ENCODE measurements at regions not wholly inside any gene's neighbourhood (a gene's known extent, or its start where the extent isn't known, plus 50 kb on each side); places are given as distances from the start of the nearest gene placed in this dataset.

- TF ChIP-seq CTCF (IDR thresholded peaks at IDR 0.05; ENCODE audit: insufficient read depth, low read length, poor library complexity, severe bottlenecking) (no peak), EZH2phosphoT487 (conservative IDR thresholded peaks at IDR 0.05; ENCODE audit: low read length) (no peak)
Measured at GRCh38 chr3:94210256-94210655, 147.4 kb downstream of the NSUN3 start.
